CD8-positive, alpha-beta memory T cell (primary cell): ENCODE measurements at regions not wholly inside any gene's neighbourhood (a gene's known extent, or its start where the extent isn't known, plus 50 kb on each side); places are given as distances from the start of the nearest gene placed in this dataset.

Experiments
- CTCF ChIA-PET: fragments of 350-600 bp; sonication (Branson Sonifier 250); formaldehyde crosslinking; loops from one replicate; lab custom pipeline; 2021; ENCODE audit warnings: antibody characterized with exemption; lab: Charles Lee
- POLR2A ChIA-PET: fragments of 350-600 bp; sonication (Branson Sonifier 250); formaldehyde crosslinking; loops from one replicate; lab custom pipeline; 2021; ENCODE audit warnings: antibody characterized with exemption; lab: Charles Lee
- DNase-seq, 5 donors: peaks; one replicate each; pipeline versions ENCODE4 v3.0.0 to v3.0.0-alpha.2; 2020 to 2022; ENCODE audit warnings: mixed read lengths in 1 of 5
- H3K27ac ChIP-seq: one replicate; pipeline ENCODE4 v1.7.0; 2013; ENCODE audit warnings: low read depth, mild to moderate bottlenecking, low read length, moderate library complexity
- H3K27me3 ChIP-seq: 2 replicates; pipeline ENCODE4 v1.7.0; 2013; ENCODE audit warnings: low read length, mild to moderate bottlenecking; ENCODE audit not compliant: insufficient read depth, poor library complexity, severe bottlenecking
- H3K36me3 ChIP-seq: 2 replicates; pipeline ENCODE4 v1.7.0; 2013; ENCODE audit warnings: mild to moderate bottlenecking, low read length, moderate library complexity; ENCODE audit not compliant: insufficient read depth
- H3K4me1 ChIP-seq: 2 replicates; pipeline ENCODE4 v1.7.0; 2013; ENCODE audit warnings: mild to moderate bottlenecking, low read length, moderate library complexity; ENCODE audit not compliant: insufficient read depth
- H3K4me3 ChIP-seq: 2 replicates; pipeline ENCODE4 v1.7.0; 2013; ENCODE audit warnings: mild to moderate bottlenecking, low read length
- H3K9me3 ChIP-seq: 2 replicates; pipeline ENCODE4 v1.7.0; 2013; ENCODE audit warnings: mild to moderate bottlenecking, low read length
- H3K27ac Mint-ChIP-seq, 8 donors: one replicate each; pipeline ENCODE4 v1.8.0; 2020 to 2021; ENCODE audit warnings: mixed read lengths in 8 of 8, mild to moderate bottlenecking in 6 of 8, inconsistent platforms in 3 of 8, moderate library complexity in 3 of 8
- H3K27me3 Mint-ChIP-seq, 2 donors: one replicate each; pipeline ENCODE4 v1.8.0; 2020 to 2021; ENCODE audit warnings: mixed read lengths in 2 of 2, mild to moderate bottlenecking in 1 of 2, moderate library complexity in 1 of 2
- H3K36me3 Mint-ChIP-seq, 3 donors: one replicate each; pipeline ENCODE4 v1.8.0; 2020 to 2021; ENCODE audit warnings: mixed read lengths in 3 of 3, inconsistent platforms in 1 of 3, mild to moderate bottlenecking in 1 of 3
- H3K4me1 Mint-ChIP-seq, 3 donors: one replicate each; pipeline ENCODE4 v1.8.0; 2020 to 2021; ENCODE audit warnings: mixed read lengths in 3 of 3, inconsistent platforms in 1 of 3, mild to moderate bottlenecking in 1 of 3
- H3K4me3 Mint-ChIP-seq, 7 donors: one replicate each; pipeline ENCODE4 v1.8.0; 2020 to 2021; ENCODE audit warnings: mixed read lengths in 7 of 7, mild to moderate bottlenecking in 6 of 7, moderate library complexity in 4 of 7, inconsistent platforms in 2 of 7
- H3K9me3 Mint-ChIP-seq, 5 donors: one replicate each; pipeline ENCODE4 v1.8.0; 2020 to 2022; ENCODE audit warnings: mixed read lengths in 5 of 5, mild to moderate bottlenecking in 3 of 5, moderate library complexity in 2 of 5, inconsistent platforms in 1 of 5

- POLR2A ChIA-PET = no interaction called here
- no peak overlapping the region for H3K4me3 ChIP-seq
- no peaks in the 10 kb centered on the region for H3K4me1 ChIP-seq
- DNase-seq = no peak
- H3K9me3 Mint-ChIP-seq = peaks cover 2 to 7% (median 4%) of the 10 kb centered on the region in 5 donors
- H3K27me3 Mint-ChIP-seq = no peaks in the 10 kb centered on the region
- H3K27ac Mint-ChIP-seq = no peak overlapping the region
- no peak overlapping the region for H3K4me3 Mint-ChIP-seq
- no peaks in the 10 kb centered on the region for H3K9me3 ChIP-seq
- no peaks in the 10 kb centered on the region for H3K4me1 Mint-ChIP-seq
- CTCF ChIA-PET = no interaction called here
- H3K27ac ChIP-seq = no peak overlapping the region
- H3K36me3 Mint-ChIP-seq = no peaks in the 10 kb centered on the region
- no peaks in the 10 kb centered on the region for H3K27me3 ChIP-seq
- H3K36me3 ChIP-seq = no peaks in the 10 kb centered on the region
Observed at GRCh38 chr12:77179515-77179914, 114.1 kb upstream of the E2F7 start.

GRCh38 chr12:77167801-77168200, 102.4 kb upstream of the E2F7 start:
- Mint-ChIP-seq H3K4me3 (no peak overlapping the region), H3K9me3 (peaks cover 0 to 6% (median 2%) of the 10 kb centered on the region in 5 donors), H3K4me1 (no peaks in the 10 kb centered on the region), H3K27me3 (no peaks in the 10 kb centered on the region), H3K36me3 (no peaks in the 10 kb centered on the region), H3K27ac (no peak overlapping the region)
- Histone ChIP-seq H3K4me3 (no peak overlapping the region), H3K27me3 (no peaks in the 10 kb centered on the region), H3K9me3 (no peaks in the 10 kb centered on the region), H3K36me3 (no peaks in the 10 kb centered on the region), H3K27ac (no peak overlapping the region), H3K4me1 (no peaks in the 10 kb centered on the region)
- ChIA-PET POLR2A (no interaction called here), CTCF (no interaction called here)
- DNase-seq = no peak

GRCh38 chr12:77166696-77167095, 101.3 kb upstream of the E2F7 start:
- H3K27ac Mint-ChIP-seq = no peak overlapping the region
- H3K9me3 Mint-ChIP-seq = peaks cover 0 to 3% (median 0%) of the 10 kb centered on the region in 5 donors
- H3K27me3 Mint-ChIP-seq = no peaks in the 10 kb centered on the region
- ChIA-PET POLR2A (no interaction called here), CTCF (no interaction called here)
- H3K27me3 ChIP-seq = no peaks in the 10 kb centered on the region
- no peak overlapping the region for H3K4me3 Mint-ChIP-seq
- H3K36me3 ChIP-seq = no peaks in the 10 kb centered on the region
- H3K9me3 ChIP-seq = no peaks in the 10 kb centered on the region
- no peak overlapping the region for H3K27ac ChIP-seq
- no peaks in the 10 kb centered on the region for H3K4me1 ChIP-seq
- no peak overlapping the region for H3K4me3 ChIP-seq
- H3K36me3 Mint-ChIP-seq = no peaks in the 10 kb centered on the region
- H3K4me1 Mint-ChIP-seq = no peaks in the 10 kb centered on the region
- no peak for DNase-seq

- POLR2A ChIA-PET = no interaction called here
- Mint-ChIP-seq H3K9me3 (peaks cover 0 to 3% (median 0%) of the 10 kb centered on the region in 5 donors), H3K27me3 (no peaks in the 10 kb centered on the region), H3K36me3 (no peaks in the 10 kb centered on the region), H3K27ac (no peak overlapping the region), H3K4me3 (no peak overlapping the region), H3K4me1 (no peaks in the 10 kb centered on the region)
- no peak overlapping the region for H3K4me3 ChIP-seq
- H3K27ac ChIP-seq = no peak overlapping the region
- no peak for DNase-seq
- no peaks in the 10 kb centered on the region for H3K9me3 ChIP-seq
- H3K36me3 ChIP-seq = no peaks in the 10 kb centered on the region
- no peaks in the 10 kb centered on the region for H3K4me1 ChIP-seq
- CTCF ChIA-PET = no interaction called here
- H3K27me3 ChIP-seq = no peaks in the 10 kb centered on the region
Observed at GRCh38 chr12:77163074-77164038, 98.0 kb upstream of the E2F7 start.

- ChIA-PET POLR2A (no interaction called here), CTCF (no interaction called here)
- H3K4me3 Mint-ChIP-seq = no peak overlapping the region
- no peak overlapping the region for H3K4me3 ChIP-seq
- no peaks in the 10 kb centered on the region for H3K36me3 Mint-ChIP-seq
- peaks cover 0 to 3% (median 0%) of the 10 kb centered on the region in 5 donors for H3K9me3 Mint-ChIP-seq
- H3K4me1 Mint-ChIP-seq = no peaks in the 10 kb centered on the region
- H3K27ac ChIP-seq = no peak overlapping the region
- H3K27ac Mint-ChIP-seq = no peak overlapping the region
- H3K9me3 ChIP-seq = no peaks in the 10 kb centered on the region
- DNase-seq = no peak
- no peaks in the 10 kb centered on the region for H3K4me1 ChIP-seq
- no peaks in the 10 kb centered on the region for H3K27me3 Mint-ChIP-seq
- no peaks in the 10 kb centered on the region for H3K36me3 ChIP-seq
- no peaks in the 10 kb centered on the region for H3K27me3 ChIP-seq
Observed at GRCh38 chr12:77161944-77162343, 96.6 kb upstream of the E2F7 start.

GRCh38 chr12:77160931-77161330, 95.6 kb upstream of the E2F7 start:
- ChIA-PET CTCF (no interaction called here), POLR2A (no interaction called here)
- H3K4me1 ChIP-seq = no peaks in the 10 kb centered on the region
- H3K27ac ChIP-seq = no peak overlapping the region
- no peak overlapping the region for H3K27ac Mint-ChIP-seq
- H3K27me3 Mint-ChIP-seq = no peaks in the 10 kb centered on the region
- no peak for DNase-seq
- no peaks in the 10 kb centered on the region for H3K4me1 Mint-ChIP-seq
- no peaks in the 10 kb centered on the region for H3K36me3 ChIP-seq
- no peaks in the 10 kb centered on the region for H3K27me3 ChIP-seq
- no peaks in the 10 kb centered on the region for H3K9me3 ChIP-seq
- no peak overlapping the region for H3K4me3 Mint-ChIP-seq
- no peak overlapping the region for H3K4me3 ChIP-seq
- no peaks in the 10 kb centered on the region for H3K36me3 Mint-ChIP-seq
- H3K9me3 Mint-ChIP-seq = peaks cover 0 to 3% (median 0%) of the 10 kb centered on the region in 5 donors

GRCh38 chr12:77153706-77154105, 88.3 kb upstream of the E2F7 start:
- Histone ChIP-seq H3K27me3 (no peaks in the 10 kb centered on the region), H3K36me3 (no peaks in the 10 kb centered on the region), H3K4me3 (no peak overlapping the region), H3K27ac (no peak overlapping the region), H3K9me3 (no peaks in the 10 kb centered on the region), H3K4me1 (no peaks in the 10 kb centered on the region)
- no peaks in the 10 kb centered on the region for H3K27me3 Mint-ChIP-seq
- no peak overlapping the region for H3K4me3 Mint-ChIP-seq
- no peak overlapping the region for H3K27ac Mint-ChIP-seq
- DNase-seq = no peak
- peaks cover 0 to 2% (median 0%) of the 10 kb centered on the region in 5 donors for H3K9me3 Mint-ChIP-seq
- no peaks in the 10 kb centered on the region for H3K36me3 Mint-ChIP-seq
- ChIA-PET CTCF (no interaction called here), POLR2A (no interaction called here)
- H3K4me1 Mint-ChIP-seq = no peaks in the 10 kb centered on the region

- Mint-ChIP-seq H3K9me3 (peaks cover 0 to 2% (median 0%) of the 10 kb centered on the region in 5 donors), H3K36me3 (no peaks in the 10 kb centered on the region), H3K4me1 (no peaks in the 10 kb centered on the region), H3K27ac (no peak overlapping the region), H3K4me3 (no peak overlapping the region), H3K27me3 (no peaks in the 10 kb centered on the region)
- H3K27me3 ChIP-seq = no peaks in the 10 kb centered on the region
- CTCF ChIA-PET = no interaction called here
- no peaks in the 10 kb centered on the region for H3K36me3 ChIP-seq
- no peak overlapping the region for H3K27ac ChIP-seq
- DNase-seq = no peak
- H3K4me3 ChIP-seq = no peak overlapping the region
- H3K9me3 ChIP-seq = no peaks in the 10 kb centered on the region
- POLR2A ChIA-PET = no interaction called here
- H3K4me1 ChIP-seq = no peaks in the 10 kb centered on the region
Observed at GRCh38 chr12:77152623-77153193, 87.3 kb upstream of the E2F7 start.
